GM18519 (cell line): ENCODE measurements at regions not wholly inside any gene's neighbourhood (a gene's known extent, or its start where the extent isn't known, plus 50 kb on each side); places are given as distances from the start of the nearest gene placed in this dataset.
"Not testable (repeated sequence)": the region's sequence is repeated elsewhere in the genome, so short reads cannot be mapped to it uniquely, and the experiment has no call there.

ENCODE experiments used
- ATAC-seq: cut with Tn5 transposase; IDR thresholded peaks from one replicate; pipeline ENCODE4 v1.9.1; 2021; ENCODE audit warnings: mild to moderate bottlenecking, moderate library complexity; ENCODE audit not compliant: unreplicated experiment, low FRiP score

GRCh38 chr6:128600397-128600951, 80.1 kb upstream of the PTPRK start:
- ATAC-seq = peak; percentile 64

GRCh38 chr6:128599036-128599435, 78.6 kb upstream of the PTPRK start:
- no peak for ATAC-seq

GRCh38 chr6:128598571-128598970, 78.2 kb upstream of the PTPRK start:
- ATAC-seq = no peak

GRCh38 chr6:128597956-128598355, 77.6 kb upstream of the PTPRK start:
- no peak for ATAC-seq

GRCh38 chr6:128597004-128597403, 76.6 kb upstream of the PTPRK start:
- no peak for ATAC-seq

GRCh38 chr6:128595544-128595943, 75.1 kb upstream of the PTPRK start:
- ATAC-seq = no peak

- no peak for ATAC-seq
These were observed 65.7 kb upstream of the PTPRK start for GRCh38 chr6:128586095-128586494.

GRCh38 chr6:128580224-128581110, 60.1 kb upstream of the PTPRK start:
- ATAC-seq = no peak

GRCh38 chr6:128575254-128575653, 54.9 kb upstream of the PTPRK start:
- ATAC-seq = not testable (repeated sequence)

GRCh38 chr6:128574402-128574801, 54.0 kb upstream of the PTPRK start:
- peak; percentile 61 for ATAC-seq

GRCh38 chr6:128573036-128573435, 52.6 kb upstream of the PTPRK start:
- no peak for ATAC-seq

- ATAC-seq = no peak
These were observed 51.9 kb upstream of the PTPRK start for GRCh38 chr6:128572294-128572693.

GRCh38 chr6:128570680-128571063, 50.3 kb upstream of the PTPRK start:
- ATAC-seq = no peak

- no peak for ATAC-seq
These were observed 49.6 kb upstream of the PTPRK start for GRCh38 chr6:128569732-128570679.
